OCI-M1 (cell line): ENCODE measurements at regions not wholly inside any gene's neighbourhood (a gene's known extent, or its start where the extent isn't known, plus 50 kb on each side); places are given as distances from the start of the nearest gene placed in this dataset.

Experiments
- DNase-seq: peaks from one replicate; lab custom pipeline; 2025; lab: John Stamatoyannopoulos, UW

- no peak for DNase-seq
These were observed 113.4 kb downstream of the BCOR start for GRCh38 chrX:39984191-39984956.

- no peak for DNase-seq
These were observed 112.7 kb downstream of the BCOR start for GRCh38 chrX:39985071-39985470.

GRCh38 chrX:39985551-39985950, 112.2 kb downstream of the BCOR start:
- no peak for DNase-seq

- no peak for DNase-seq
These were observed 109.3 kb downstream of the BCOR start for GRCh38 chrX:39988496-39988895.

DNA sequence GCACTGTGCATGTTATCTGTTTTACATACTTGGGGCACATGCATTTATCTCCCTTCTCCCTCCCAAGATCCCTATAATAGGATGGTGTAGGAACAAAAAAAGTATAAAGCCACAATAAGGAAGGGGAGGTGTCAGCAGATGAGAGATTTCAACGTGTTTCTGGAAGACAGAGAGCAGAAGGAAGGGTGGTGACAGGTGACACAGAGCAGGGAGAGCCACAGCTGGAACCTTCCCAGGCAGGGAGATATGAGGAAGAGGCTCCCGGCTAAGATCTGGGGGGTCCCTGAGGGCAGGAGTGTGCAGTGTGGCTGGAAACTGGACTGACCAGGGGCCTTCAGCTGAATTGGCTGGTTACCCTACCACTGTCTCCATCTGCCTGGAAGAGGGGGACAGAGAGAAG, 107.4 kb downstream of the BCOR start:
- DNase-seq = no peak

DNA sequence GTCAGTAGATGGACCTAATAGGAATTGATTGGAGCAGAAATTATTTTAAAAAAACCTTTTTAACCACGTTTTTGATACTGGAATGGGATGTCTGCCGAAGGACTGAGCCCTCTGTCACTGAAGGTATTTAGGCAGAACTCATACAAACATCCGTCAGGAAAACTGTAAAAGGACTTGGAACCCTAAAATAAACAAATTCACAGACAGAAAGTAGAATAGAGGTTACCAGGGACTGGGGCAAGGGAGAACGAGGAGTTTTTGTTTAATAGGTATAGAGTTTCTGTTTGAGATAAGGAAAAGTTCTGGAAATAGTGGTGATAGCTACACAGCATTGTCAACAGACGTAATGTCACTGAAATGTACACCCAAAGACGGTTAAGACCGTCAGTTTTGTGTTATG, 105.5 kb downstream of the BCOR start:
- DNase-seq = no peak

GRCh38 chrX:39995457-39995856, 102.3 kb downstream of the BCOR start:
- DNase-seq = no peak

DNA sequence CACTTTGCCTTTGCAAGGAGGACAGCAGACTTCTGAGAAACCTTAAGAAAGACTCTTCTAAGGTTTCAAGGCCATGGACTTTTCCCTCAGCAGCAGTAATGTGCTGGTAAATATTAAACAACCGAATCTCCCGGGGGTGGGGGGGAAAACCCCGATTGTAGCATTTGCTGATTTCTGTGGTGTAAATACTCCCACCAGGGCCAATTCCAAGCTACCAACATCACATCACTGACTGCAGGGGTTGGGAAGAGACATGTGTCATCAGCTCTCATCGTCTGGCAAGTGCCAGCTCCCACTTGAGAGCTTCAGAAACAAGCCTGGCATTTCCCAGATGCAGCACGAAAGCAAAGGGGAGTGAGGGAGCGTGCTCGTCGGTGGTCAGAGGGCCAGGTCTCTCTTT, 101.2 kb downstream of the BCOR start:
- no peak for DNase-seq

- DNase-seq = no peak
These were observed 98.9 kb downstream of the BCOR start for GRCh38 chrX:39998636-39999406.
